ENCODE measurements at regions not wholly inside any gene's neighbourhood (a gene's known extent, or its start where the extent isn't known, plus 50 kb on each side); places are given as distances from the start of the nearest gene placed in this dataset.

DNA sequence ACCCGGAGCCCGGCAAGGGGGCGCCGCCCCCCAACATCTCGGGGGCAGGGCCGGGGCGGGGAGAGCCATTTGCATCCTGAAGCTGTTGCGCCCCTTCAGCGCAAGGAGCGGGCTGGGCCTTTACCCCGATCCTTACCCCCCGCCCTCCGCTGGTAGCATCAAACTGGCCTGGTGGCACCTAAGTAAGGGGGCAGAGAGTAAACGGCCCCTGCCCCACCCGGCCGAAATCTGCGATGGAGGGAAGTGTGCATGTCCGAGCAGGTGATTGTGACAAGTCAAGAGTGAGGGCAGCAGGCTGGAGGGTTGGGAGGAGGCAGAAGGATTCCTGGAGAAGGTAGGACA lies 101.2 kb downstream of the ESM1 start:
- TF ChIP-seq SIN3A (IDR thresholded peaks at IDR 0.05; ENCODE audit: borderline replicate concordance, insufficient read depth, low read length), result no peak
- TF ChIP-seq, protein P1, sequence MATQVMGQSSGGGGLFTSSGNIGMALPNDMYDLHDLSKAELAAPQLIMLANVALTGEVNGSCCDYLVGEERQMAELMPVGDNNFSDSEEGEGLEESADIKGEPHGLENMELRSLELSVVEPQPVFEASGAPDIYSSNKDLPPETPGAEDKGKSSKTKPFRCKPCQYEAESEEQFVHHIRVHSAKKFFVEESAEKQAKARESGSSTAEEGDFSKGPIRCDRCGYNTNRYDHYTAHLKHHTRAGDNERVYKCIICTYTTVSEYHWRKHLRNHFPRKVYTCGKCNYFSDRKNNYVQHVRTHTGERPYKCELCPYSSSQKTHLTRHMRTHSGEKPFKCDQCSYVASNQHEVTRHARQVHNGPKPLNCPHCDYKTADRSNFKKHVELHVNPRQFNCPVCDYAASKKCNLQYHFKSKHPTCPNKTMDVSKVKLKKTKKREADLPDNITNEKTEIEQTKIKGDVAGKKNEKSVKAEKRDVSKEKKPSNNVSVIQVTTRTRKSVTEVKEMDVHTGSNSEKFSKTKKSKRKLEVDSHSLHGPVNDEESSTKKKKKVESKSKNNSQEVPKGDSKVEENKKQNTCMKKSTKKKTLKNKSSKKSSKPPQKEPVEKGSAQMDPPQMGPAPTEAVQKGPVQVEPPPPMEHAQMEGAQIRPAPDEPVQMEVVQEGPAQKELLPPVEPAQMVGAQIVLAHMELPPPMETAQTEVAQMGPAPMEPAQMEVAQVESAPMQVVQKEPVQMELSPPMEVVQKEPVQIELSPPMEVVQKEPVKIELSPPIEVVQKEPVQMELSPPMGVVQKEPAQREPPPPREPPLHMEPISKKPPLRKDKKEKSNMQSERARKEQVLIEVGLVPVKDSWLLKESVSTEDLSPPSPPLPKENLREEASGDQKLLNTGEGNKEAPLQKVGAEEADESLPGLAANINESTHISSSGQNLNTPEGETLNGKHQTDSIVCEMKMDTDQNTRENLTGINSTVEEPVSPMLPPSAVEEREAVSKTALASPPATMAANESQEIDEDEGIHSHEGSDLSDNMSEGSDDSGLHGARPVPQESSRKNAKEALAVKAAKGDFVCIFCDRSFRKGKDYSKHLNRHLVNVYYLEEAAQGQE (IDR thresholded peaks at IDR 0.05; ENCODE audit: insufficient read depth in 1 of 2, low read depth in 2 of 2, low read length in 2 of 2), result no peak
- TF ChIP-seq FOXP2 (optimal IDR thresholded peaks at IDR 0.05; ENCODE audit: borderline replicate concordance, extremely low read depth, extremely low read length, insufficient read depth), result no peak
- no peak for TF ChIP-seq POLR2AphosphoS5 (IDR thresholded peaks at IDR 0.05; ENCODE audit: low read depth, low read length)

- TF ChIP-seq POLR2AphosphoS5 (IDR thresholded peaks at IDR 0.05; ENCODE audit: low read depth, low read length) (no peak), TAF1 (IDR thresholded peaks at IDR 0.05; ENCODE audit: borderline replicate concordance, insufficient read depth, low read length) (no peak), SIN3A (IDR thresholded peaks at IDR 0.05; ENCODE audit: borderline replicate concordance, insufficient read depth, low read length) (no peak), FOXP2 (optimal IDR thresholded peaks at IDR 0.05; ENCODE audit: borderline replicate concordance, extremely low read depth, extremely low read length, insufficient read depth) (no peak)
- TF ChIP-seq, protein P1 (IDR thresholded peaks at IDR 0.05; ENCODE audit: insufficient read depth in 1 of 2, low read depth in 2 of 2, low read length in 2 of 2), result no peak
These were observed 101.8 kb downstream of the ESM1 start for GRCh38 chr5:54883374-54884194.

DNA sequence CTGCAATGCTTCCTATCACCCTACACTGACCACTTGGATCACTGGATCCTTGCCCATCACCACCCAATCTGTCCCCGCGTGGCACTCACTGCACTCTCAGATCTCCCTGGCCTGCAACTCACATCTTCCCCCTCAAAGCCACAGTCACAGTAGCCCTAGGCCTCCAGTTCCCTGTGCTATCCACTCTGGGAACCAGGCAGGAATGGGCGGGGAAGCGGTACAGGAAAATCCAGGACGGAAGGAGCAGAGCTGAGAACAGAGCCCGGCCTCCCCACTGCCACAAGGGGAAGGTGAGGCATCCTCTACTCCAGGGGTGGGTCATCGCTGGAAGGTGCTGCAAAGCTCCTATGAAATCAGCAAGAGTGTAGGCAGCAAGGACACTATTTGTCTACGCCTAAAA lies 102.6 kb downstream of the ESM1 start:
- no peak for TF ChIP-seq POLR2AphosphoS5 (IDR thresholded peaks at IDR 0.05; ENCODE audit: low read depth, low read length)
- no peak for TF ChIP-seq FOXP2 (optimal IDR thresholded peaks at IDR 0.05; ENCODE audit: borderline replicate concordance, extremely low read depth, extremely low read length, insufficient read depth)
- TF ChIP-seq SIN3A (IDR thresholded peaks at IDR 0.05; ENCODE audit: borderline replicate concordance, insufficient read depth, low read length), result no peak
- TF ChIP-seq TAF1 (IDR thresholded peaks at IDR 0.05; ENCODE audit: borderline replicate concordance, insufficient read depth, low read length), result no peak
- TF ChIP-seq, protein P1 (IDR thresholded peaks at IDR 0.05; ENCODE audit: insufficient read depth in 1 of 2, low read depth in 2 of 2, low read length in 2 of 2), result no peak

GRCh38 chr5:54882101-54882500 lies 103.3 kb downstream of the ESM1 start:
- TF ChIP-seq SIN3A (IDR thresholded peaks at IDR 0.05; ENCODE audit: borderline replicate concordance, insufficient read depth, low read length) (no peak), FOXP2 (optimal IDR thresholded peaks at IDR 0.05; ENCODE audit: borderline replicate concordance, extremely low read depth, extremely low read length, insufficient read depth) (no peak), POLR2AphosphoS5 (IDR thresholded peaks at IDR 0.05; ENCODE audit: low read depth, low read length) (no peak), TAF1 (IDR thresholded peaks at IDR 0.05; ENCODE audit: borderline replicate concordance, insufficient read depth, low read length) (no peak)
- TF ChIP-seq, protein P1 (IDR thresholded peaks at IDR 0.05; ENCODE audit: insufficient read depth in 1 of 2, low read depth in 2 of 2, low read length in 2 of 2), result no peak

Measured in PFSK-1 (cell line).